Right hindlimb (tissue), 1 donor: ENCODE measurements at regions not wholly inside any gene's neighbourhood (a gene's known extent, or its start where the extent isn't known, plus 50 kb on each side); places are given as distances from the start of the nearest gene placed in this dataset.

Experiments used
- DNase-seq: peaks from one replicate; pipeline ENCODE4 v3.0.0-alpha.2; 2018

GRCh38 chr12:127214186-127214585 lies 1052.8 kb upstream of the TMEM132C start:
- no peak for DNase-seq

GRCh38 chr12:127223011-127223410 lies 1044.0 kb upstream of the TMEM132C start:
- DNase-seq, result no peak

- peak; percentile 34 for DNase-seq
Observed at GRCh38 chr12:127223731-127224130, 1043.2 kb upstream of the TMEM132C start.

DNA sequence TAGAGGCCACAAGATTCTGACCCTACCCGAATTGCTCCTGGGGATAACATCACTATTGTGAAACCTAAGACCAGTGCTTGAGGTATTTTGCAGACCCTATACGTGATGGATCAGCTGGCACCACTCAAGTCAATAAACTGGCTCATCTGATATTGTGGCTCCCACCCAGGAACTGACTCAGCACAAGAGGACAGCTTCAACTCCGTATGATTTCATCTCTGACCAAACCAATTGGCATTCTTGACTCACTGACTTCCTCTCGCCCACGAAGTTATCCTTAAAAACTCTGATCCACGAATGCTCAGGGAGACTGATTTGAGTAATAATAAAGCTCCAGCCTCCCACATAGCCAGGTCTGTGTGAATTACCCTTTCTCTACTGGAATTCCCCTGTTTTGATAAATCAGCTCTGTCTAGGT lies 1036.1 kb upstream of the TMEM132C start:
- no peak for DNase-seq

DNA sequence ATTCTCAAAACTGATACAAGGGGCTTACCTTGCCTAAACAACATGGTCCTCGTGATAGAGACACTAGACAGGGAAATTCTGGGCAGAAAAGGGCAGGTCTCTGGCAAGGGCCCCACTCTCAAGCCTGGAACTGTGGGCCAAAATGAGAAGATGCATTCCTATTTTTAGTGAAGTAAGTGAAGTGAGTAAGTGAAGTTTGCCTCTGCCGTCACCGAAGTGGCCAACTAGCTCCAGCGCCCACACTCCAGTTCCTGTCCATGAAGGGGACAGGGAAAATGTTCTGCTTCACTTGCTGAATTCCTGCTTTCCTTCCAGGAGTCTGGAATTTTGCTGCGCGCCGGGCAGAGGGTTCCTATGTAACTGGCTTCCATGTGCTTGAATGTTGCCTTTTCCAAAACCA lies 1035.6 kb upstream of the TMEM132C start:
- DNase-seq, result no peak

DNA sequence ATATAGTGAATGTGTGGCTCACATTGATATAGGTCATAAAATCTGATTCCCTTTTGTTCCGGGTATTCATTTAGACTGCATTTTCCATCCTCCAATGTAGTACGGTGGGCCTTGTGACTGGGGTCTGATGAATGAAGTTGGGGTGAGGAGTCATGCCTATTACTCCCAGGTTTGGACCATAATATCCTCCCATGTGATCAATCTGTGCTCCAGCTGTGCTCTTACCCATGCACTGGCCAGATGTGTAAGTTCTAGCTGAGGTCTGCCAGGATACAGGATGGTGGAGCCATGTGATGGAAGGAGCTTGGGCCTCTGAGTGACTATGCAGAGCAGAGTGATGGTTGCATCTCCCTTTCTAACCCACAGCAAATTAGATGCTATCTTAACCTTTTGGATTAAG lies 1034.0 kb upstream of the TMEM132C start:
- DNase-seq, result no peak

- no peak for DNase-seq
Observed at GRCh38 chr12:127235761-127236160, 1031.2 kb upstream of the TMEM132C start.

- DNase-seq, result no peak
Observed at GRCh38 chr12:127236491-127236890, 1030.5 kb upstream of the TMEM132C start.

GRCh38 chr12:127237151-127237550 lies 1029.8 kb upstream of the TMEM132C start:
- no peak for DNase-seq

- no peak for DNase-seq
Observed at GRCh38 chr12:127238107-127238506, 1028.9 kb upstream of the TMEM132C start.

DNA sequence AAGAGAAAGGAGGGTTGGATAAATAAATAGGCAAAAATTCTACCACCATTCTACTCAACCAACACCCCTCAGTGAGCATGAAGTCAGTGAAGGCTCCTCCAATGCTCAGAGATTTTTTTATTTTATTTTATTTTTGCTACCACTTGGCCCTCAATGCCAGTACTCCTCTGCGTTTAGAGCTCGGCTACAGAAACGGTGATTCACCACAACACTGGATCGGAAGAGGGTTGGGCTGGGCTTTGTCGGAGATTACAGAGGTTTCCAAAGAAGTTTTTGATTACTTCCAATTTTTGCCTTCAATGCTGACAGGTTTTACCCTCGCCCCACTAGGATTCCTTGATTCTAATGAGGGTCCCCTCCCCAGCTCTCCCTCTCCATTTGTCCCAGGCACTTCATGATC lies 1027.2 kb upstream of the TMEM132C start:
- no peak for DNase-seq

GRCh38 chr12:127240249-127240929 lies 1026.6 kb upstream of the TMEM132C start:
- DNase-seq, result no peak

DNA sequence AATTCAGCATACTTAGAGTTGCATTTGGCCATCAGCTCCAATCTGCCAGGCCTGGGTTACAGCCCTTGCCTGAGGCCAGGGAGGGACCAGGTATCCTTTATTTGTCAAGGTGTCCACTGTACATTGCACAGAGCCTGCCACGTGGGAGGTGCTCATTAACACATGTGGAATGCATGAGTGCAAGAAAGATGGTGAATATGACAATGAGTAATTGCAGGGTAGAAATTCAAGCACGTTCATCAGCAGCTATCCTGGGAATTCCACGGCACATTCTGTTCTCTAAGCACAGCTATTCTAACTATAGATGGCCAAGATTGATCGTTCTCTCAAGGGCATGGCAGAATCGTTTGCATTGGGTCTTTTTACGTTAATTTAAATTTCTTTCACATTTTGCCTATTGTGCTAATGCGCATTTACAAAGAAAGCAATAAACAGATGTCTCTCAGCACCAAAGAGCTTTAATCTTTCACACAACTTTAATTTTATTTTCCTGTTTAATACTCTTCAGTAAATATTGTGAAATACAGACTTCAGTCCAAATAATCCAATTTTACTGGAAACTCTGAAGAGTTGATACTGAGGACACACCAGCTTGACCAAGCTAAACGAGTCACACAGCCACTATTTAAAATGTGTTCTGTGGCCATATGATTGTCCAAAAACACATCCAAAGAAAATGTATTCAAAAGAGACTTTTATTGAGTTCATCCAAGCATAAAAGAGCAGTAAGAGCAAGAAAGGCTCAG lies 1025.7 kb upstream of the TMEM132C start:
- DNase-seq, result no peak

DNA sequence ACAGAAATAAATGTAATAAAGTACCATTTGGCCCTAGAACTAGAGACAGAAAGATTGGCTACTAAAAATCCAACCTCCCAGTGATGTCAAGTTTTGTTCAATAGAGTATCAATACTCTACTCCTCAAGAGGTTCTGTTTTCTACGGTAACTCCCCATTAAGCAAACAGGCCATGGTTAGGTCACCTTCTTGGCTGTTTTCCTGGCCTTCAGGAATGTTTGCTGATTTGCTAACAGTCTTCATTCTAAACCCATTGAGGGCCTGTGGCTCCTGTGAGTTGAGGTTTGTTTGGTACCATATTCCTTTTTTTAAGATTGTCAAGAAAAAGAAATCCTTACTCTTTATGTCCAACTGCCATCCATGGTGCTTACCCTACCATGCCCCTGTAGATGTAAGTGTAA lies 1022.0 kb upstream of the TMEM132C start:
- no peak for DNase-seq

GRCh38 chr12:127245437-127245836 lies 1021.5 kb upstream of the TMEM132C start:
- DNase-seq, result no peak

DNA sequence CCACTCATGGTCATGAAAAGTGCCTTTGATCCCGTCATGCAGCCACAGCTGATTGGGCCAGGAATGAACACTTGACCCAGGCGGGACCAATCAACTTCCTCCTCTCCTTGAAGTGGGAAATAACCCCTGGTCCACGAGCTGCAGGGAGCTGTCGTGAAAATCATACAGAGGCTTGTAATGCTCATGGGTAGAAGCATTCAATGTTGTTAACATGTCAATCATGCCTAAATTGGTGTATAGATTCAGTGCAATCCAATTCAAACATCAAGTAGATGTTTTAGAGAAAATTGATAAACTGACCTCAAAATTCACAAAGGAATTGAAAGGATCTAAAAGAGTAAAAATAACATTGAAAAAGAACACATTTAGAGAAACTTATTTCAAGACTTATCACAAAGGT lies 1019.0 kb upstream of the TMEM132C start:
- no peak for DNase-seq

DNA sequence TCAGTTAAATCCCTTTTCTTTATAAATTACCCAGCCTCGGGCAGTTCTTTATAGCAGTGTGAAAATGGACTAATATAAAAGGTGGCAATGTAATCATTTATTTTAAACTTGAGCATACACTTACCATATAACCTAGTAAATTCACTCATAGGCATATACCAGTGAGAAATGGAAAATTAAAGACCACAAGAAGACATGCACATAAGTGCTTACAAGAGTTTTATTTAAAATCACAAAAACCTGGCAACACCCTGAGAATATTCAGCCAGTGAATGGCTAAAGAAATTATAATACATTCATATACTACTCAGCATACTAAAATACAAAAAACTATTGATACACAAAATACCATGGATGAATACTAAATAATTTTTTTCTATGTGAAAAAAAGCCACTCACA lies 1017.5 kb upstream of the TMEM132C start:
- no peak for DNase-seq

- DNase-seq, result no peak
Observed at GRCh38 chr12:127253797-127254327, 1013.1 kb upstream of the TMEM132C start.

- no peak for DNase-seq
Observed at GRCh38 chr12:127254420-127254955, 1012.5 kb upstream of the TMEM132C start.

DNA sequence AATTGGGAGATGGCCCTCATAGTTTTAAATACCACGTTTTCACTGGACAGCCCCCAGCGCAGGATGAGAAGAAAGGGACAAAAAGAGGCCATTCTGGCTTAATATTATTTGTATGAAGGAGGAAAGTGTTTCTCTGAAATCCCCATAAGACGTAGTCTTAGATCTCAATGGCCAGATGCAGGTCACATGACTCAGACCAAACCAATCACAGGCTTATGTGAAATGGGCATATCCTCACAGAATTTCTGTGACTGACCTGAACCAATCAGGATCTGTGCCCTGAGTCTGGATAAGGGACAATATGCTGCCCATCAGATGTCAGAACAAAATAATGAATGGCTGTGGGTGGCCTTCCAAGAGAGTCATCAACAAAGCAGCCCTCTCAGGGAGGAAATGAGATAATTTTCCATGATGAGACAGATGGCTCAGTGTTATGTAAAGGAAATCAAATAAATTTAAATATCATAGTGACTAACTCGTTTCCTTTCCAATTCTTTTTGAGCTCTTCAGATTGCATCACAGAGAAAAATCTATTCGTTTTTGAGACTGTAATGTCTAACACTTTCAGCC lies 1009.5 kb upstream of the TMEM132C start:
- no peak for DNase-seq

DNA sequence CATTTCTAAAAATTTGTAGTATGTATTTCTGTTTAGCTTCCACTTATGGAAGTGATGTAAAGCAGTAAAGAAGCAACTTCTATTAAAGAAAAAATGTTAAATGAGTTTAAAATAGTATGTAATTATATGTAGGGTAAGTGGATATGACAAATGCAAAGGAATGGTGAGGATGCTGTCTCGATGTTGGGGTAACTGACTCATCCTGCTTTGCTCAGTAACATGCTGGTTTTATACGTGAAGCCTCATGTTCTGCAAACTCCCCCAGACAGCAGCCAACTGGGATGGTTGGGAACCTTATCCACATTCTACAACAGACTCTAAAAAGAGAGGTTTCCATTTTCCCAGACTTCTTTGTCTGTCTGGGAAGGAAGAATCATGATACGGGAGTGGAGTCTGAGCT lies 1006.4 kb upstream of the TMEM132C start:
- DNase-seq, result no peak

GRCh38 chr12:127260999-127261398 lies 1006.0 kb upstream of the TMEM132C start:
- no peak for DNase-seq

DNA sequence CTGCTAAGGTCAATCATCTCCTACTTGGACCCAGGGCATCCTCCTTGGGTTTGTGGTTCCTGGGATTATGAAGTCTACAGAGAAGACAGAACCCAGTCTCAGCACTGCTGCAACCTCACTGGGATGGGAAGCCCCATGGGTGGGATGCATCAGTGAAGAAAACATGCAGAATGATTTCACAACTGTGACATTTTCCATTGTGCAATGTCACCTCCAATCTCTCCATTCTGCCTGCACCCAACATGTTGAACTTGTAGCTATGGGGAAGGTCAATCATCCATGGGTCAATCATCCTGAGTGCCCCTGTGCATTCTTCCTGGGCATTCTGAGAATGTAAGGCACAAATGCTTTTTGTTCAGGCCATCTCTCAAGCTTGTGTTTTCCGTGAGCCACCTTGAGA lies 1004.4 kb upstream of the TMEM132C start:
- no peak for DNase-seq

DNA sequence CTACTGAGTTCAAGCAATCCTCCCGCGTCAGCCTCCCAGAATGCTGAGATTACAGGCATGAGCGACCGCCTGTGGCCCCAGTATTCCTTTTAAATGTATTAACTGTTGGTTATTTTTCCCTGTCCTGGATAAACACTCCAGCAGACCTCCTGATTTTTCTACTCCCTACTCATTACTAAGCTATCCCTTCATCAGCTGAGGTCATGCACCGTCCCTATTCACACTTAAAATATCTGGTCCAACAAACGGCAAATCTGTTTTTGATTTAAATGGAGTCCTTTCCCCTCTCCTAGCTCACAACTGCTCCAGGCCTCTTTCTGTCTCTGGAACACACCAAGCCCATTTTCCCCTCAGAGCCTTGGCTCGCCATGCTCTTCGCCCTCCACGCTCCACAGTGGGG lies 1003.3 kb upstream of the TMEM132C start:
- no peak for DNase-seq
